B cell (primary cell): ENCODE measurements at regions not wholly inside any gene's neighbourhood (a gene's known extent, or its start where the extent isn't known, plus 50 kb on each side); places are given as distances from the start of the nearest gene placed in this dataset.

ENCODE experiments used
- ATAC-seq: fragments of 200-7000 bp; cut with Tn5 transposase; one replicate; pipeline ENCODE4 v1.10.0; 2021; ENCODE audit warnings: low read depth, mild to moderate bottlenecking, moderate number of reproducible peaks, moderate library complexity
- CTCF ChIA-PET: fragments of 350-600 bp; sonication (Branson Sonifier 250); formaldehyde crosslinking; loops from one replicate; lab custom pipeline; 2021; ENCODE audit warnings: antibody characterized with exemption, inconsistent platforms; lab: Charles Lee
- POLR2A ChIA-PET: fragments of 350-600 bp; sonication (Branson Sonifier 250); formaldehyde crosslinking; loops from one replicate; lab custom pipeline; 2021; ENCODE audit warnings: antibody characterized with exemption; lab: Charles Lee
- DNase-seq: peaks from one replicate; pipeline ENCODE4 v3.0.0; 2013
- H2AFZ ChIP-seq: 2 replicates; pipeline ENCODE4 v1.6.1; 2012; ENCODE audit warnings: mild to moderate bottlenecking, low read depth, low read length; ENCODE audit not compliant: insufficient read depth, poor library complexity, severe bottlenecking
- H3K27ac ChIP-seq, 2 donors: 1 replicate in 1 of 2; 2 replicates in 1 of 2; pipeline ENCODE4 v1.5.1; 2012 to 2013; ENCODE audit warnings: low read length in 2 of 2, mild to moderate bottlenecking in 2 of 2, moderate library complexity in 1 of 2
- H3K27me3 ChIP-seq, 4 experiments: fragments of 200-600 bp in 1 of 4; sonication (generic) in 1 of 4; replicated peaks in 1 of 4; 1 replicate in 2 of 4; 2 replicates in 2 of 4; pipeline versions ENCODE4 v1.6.1 to v1.7.0; 2013 to 2016; ENCODE audit warnings: low read length in 3 of 4, mild to moderate bottlenecking in 2 of 4, mixed read lengths in 1 of 4, moderate library complexity in 1 of 4; ENCODE audit not compliant: insufficient read depth in 4 of 4, control insufficient read depth in 3 of 4; ENCODE audit errors: control extremely low read depth in 1 of 4
- H3K36me3 ChIP-seq, 2 experiments: replicated peaks in 1 of 2; 1 replicate in 1 of 2; 2 replicates in 1 of 2; pipeline versions ENCODE4 v1.6.1 to v1.7.1; 2013; ENCODE audit warnings: low read length in 1 of 2; ENCODE audit not compliant: insufficient read depth in 2 of 2, control insufficient read depth in 1 of 2; ENCODE audit errors: control extremely low read depth in 1 of 2, extremely low read depth in 1 of 2
- H3K4me1 ChIP-seq, 2 donors: fragments of 200-600 bp in 1 of 2; sonication (generic) in 1 of 2; 1 replicate in 1 of 2; 2 replicates in 1 of 2; pipeline versions ENCODE4 v1.5.1 to v1.6.1; 2013 to 2017; ENCODE audit warnings: low read length in 2 of 2; ENCODE audit not compliant: control insufficient read depth in 2 of 2, insufficient read depth in 2 of 2
- H3K4me2 ChIP-seq: replicated peaks from 2 replicates; pipeline ENCODE3; 2012; ENCODE audit warnings: mild to moderate bottlenecking, low read depth, low read length; ENCODE audit not compliant: poor library complexity, severe bottlenecking
- H3K4me3 ChIP-seq, 5 experiments: fragments of 200-600 bp in 1 of 5; sonication (generic) in 1 of 5; 1 replicate in 3 of 5; 2 replicates in 2 of 5; pipeline versions ENCODE4 v1.5.1 to v1.7.0; 2011 to 2016; ENCODE audit warnings: low read length in 4 of 5, mild to moderate bottlenecking in 4 of 5, low read depth in 2 of 5, control low read depth in 1 of 5, moderate library complexity in 1 of 5; ENCODE audit not compliant: insufficient read depth in 1 of 5; ENCODE audit errors: control extremely low read depth in 1 of 5, extremely low read depth in 1 of 5
- H3K79me2 ChIP-seq: fragments of 200-600 bp; sonication (generic); one replicate; pipeline ENCODE4 v1.6.0; 2016; ENCODE audit warnings: low read length; ENCODE audit not compliant: control insufficient read depth, insufficient read depth
- H3K9ac ChIP-seq: fragments of 200-600 bp; sonication (generic); 2 replicates; pipeline ENCODE4 v1.6.1; 2017; ENCODE audit warnings: mild to moderate bottlenecking, low read length, moderate library complexity
- H3K9me3 ChIP-seq, 3 donors: one replicate each; pipeline versions ENCODE4 v1.6.1 to v1.7.1; 2013; ENCODE audit warnings: low read length in 2 of 3; ENCODE audit not compliant: control insufficient read depth in 2 of 3, insufficient read depth in 1 of 3; ENCODE audit errors: control extremely low read depth in 1 of 3
- H4K20me1 ChIP-seq: 2 replicates; pipeline ENCODE4 v1.6.0; 2012; ENCODE audit warnings: mild to moderate bottlenecking, low read length; ENCODE audit not compliant: insufficient read depth, control insufficient read depth, poor library complexity, severe bottlenecking
- H3K27ac Mint-ChIP-seq: one replicate; pipeline ENCODE4 v1.8.0; 2021; ENCODE audit warnings: mixed read lengths
- H3K27me3 Mint-ChIP-seq: one replicate; pipeline ENCODE4 v1.8.0; 2021; ENCODE audit warnings: mixed read lengths
- H3K4me1 Mint-ChIP-seq: one replicate; pipeline ENCODE4 v1.8.0; 2021; ENCODE audit warnings: mixed read lengths
- H3K4me3 Mint-ChIP-seq: one replicate; pipeline ENCODE4 v1.8.0; 2021; ENCODE audit warnings: mixed read lengths
- H3K9me3 Mint-ChIP-seq: one replicate; pipeline ENCODE4 v1.8.0; 2022; ENCODE audit warnings: mixed read lengths; ENCODE audit not compliant: insufficient read depth
- EZH2 ChIP-seq: IDR thresholded peaks from 2 replicates; pipeline ENCODE4 v1.6.1; 2012; ENCODE audit warnings: borderline replicate concordance, low read depth, mild to moderate bottlenecking, moderate library complexity, low read length; ENCODE audit not compliant: insufficient read depth, poor library complexity, severe bottlenecking
- WGBS: methylation state at CpG from one replicate; pipeline ENCODE4 v1.1.5; 2013; ENCODE audit warnings: missing lambda C conversion rate; ENCODE audit not compliant: insufficient coverage; 5-methylcytosine and 5-hydroxymethylcytosine counted together
- intact Hi-C: fragments of 100-400 bp; cut with micrococcal nuclease; formaldehyde crosslinking; loops from one replicate; pipeline ENCODE4 v1.10.0; 2022
- TF ChIP-seq, protein P1 (sequence below): fragments of 200-600 bp; IDR thresholded peaks from one replicate; pipeline ENCODE4 v1.8.0; 2022; ENCODE audit warnings: antibody characterized with exemption, mild to moderate bottlenecking

GRCh38 chr1:230570724-230571360 is 71.4 kb upstream of the COG2 start:
- Histone ChIP-seq H4K20me1 (no peaks in the 10 kb centered on the region), H3K27ac (no peak overlapping the region), H3K9ac (no peak overlapping the region), H3K27me3 (peaks cover 0 to 6% (median 0%) of the 10 kb centered on the region in 4 experiments), H3K4me1 (no peaks in the 10 kb centered on the region), H3K9me3 (no peaks in the 10 kb centered on the region), H3K79me2 (no peaks in the 10 kb centered on the region), H3K4me3 (no peak overlapping the region), H3K36me3 (no peaks in the 10 kb centered on the region), H2AFZ (no peak overlapping the region), H3K4me2 (no peak overlapping the region)
- ChIA-PET CTCF (no interaction called here), POLR2A (no interaction called here)
- H3K9me3 Mint-ChIP-seq, result no peaks in the 10 kb centered on the region
- no peak overlapping the region for H3K4me3 Mint-ChIP-seq
- H3K27me3 Mint-ChIP-seq, result peaks cover 22% of the 10 kb centered on the region
- H3K27ac Mint-ChIP-seq, result no peak overlapping the region
- DNase-seq, result no peak
- TF ChIP-seq EZH2, result no peak
- TF ChIP-seq, protein P1, sequence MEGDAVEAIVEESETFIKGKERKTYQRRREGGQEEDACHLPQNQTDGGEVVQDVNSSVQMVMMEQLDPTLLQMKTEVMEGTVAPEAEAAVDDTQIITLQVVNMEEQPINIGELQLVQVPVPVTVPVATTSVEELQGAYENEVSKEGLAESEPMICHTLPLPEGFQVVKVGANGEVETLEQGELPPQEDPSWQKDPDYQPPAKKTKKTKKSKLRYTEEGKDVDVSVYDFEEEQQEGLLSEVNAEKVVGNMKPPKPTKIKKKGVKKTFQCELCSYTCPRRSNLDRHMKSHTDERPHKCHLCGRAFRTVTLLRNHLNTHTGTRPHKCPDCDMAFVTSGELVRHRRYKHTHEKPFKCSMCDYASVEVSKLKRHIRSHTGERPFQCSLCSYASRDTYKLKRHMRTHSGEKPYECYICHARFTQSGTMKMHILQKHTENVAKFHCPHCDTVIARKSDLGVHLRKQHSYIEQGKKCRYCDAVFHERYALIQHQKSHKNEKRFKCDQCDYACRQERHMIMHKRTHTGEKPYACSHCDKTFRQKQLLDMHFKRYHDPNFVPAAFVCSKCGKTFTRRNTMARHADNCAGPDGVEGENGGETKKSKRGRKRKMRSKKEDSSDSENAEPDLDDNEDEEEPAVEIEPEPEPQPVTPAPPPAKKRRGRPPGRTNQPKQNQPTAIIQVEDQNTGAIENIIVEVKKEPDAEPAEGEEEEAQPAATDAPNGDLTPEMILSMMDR, result no peak
- no peak for ATAC-seq
- intact Hi-C loops, result no loop called here
- H3K4me1 Mint-ChIP-seq, result no peaks in the 10 kb centered on the region
- WGBS, result 29% methylated on average over 2 of the region's 4 CpGs

DNA sequence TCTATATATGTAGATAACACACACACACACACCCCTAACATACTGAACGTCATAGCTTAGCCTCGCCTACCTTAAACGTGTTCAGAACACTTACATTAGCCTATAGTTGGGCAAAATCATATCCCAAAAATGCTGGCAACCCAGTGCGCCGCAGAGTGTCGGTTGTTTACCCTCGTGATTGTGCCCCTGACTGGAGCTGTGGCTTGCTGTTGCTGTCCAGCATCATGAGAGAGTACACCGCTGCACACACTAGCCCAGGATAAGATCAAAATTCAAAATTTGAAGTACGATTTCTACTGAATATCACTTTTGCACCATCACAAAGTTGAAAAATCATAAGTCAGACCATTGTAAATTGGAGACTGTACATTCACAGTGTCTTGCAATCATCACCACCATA is 73.1 kb upstream of the COG2 start:
- Mint-ChIP-seq H3K27ac (no peak overlapping the region), H3K27me3 (peaks cover 28% of the 10 kb centered on the region), H3K4me3 (no peak overlapping the region), H3K9me3 (no peaks in the 10 kb centered on the region), H3K4me1 (no peaks in the 10 kb centered on the region)
- Histone ChIP-seq H3K27ac (no peak overlapping the region), H3K4me1 (no peaks in the 10 kb centered on the region), H3K4me3 (no peak overlapping the region), H3K27me3 (peaks cover 0 to 6% (median 0%) of the 10 kb centered on the region in 4 experiments), H2AFZ (no peak overlapping the region), H3K9me3 (no peaks in the 10 kb centered on the region), H4K20me1 (no peaks in the 10 kb centered on the region), H3K9ac (no peak overlapping the region), H3K4me2 (no peak overlapping the region), H3K79me2 (no peaks in the 10 kb centered on the region), H3K36me3 (no peaks in the 10 kb centered on the region)
- no peak for ATAC-seq
- 89% methylated on average over 9 of the region's 9 CpGs for WGBS
- no peak for DNase-seq
- intact Hi-C loops, result no loop called here
- TF ChIP-seq EZH2, result no peak
- TF ChIP-seq, protein P1, result no peak
- ChIA-PET CTCF (no interaction called here), POLR2A (no interaction called here)
